HEK293 (cell line): ENCODE measurements at regions not wholly inside any gene's neighbourhood (a gene's known extent, or its start where the extent isn't known, plus 50 kb on each side); places are given as distances from the start of the nearest gene placed in this dataset.

ENCODE experiments used
- CTCF ChIA-PET: fragments of 350-600 bp; formaldehyde crosslinking; extraction: SDS; loops from one replicate; lab custom pipeline; 2021; ENCODE audit warnings: antibody characterized with exemption; lab: Yijun Ruan, JAX
- POLR2A ChIA-PET: fragments of 300-600 bp; formaldehyde crosslinking; extraction: SDS; loops from one replicate; lab custom pipeline; 2020; ENCODE audit warnings: antibody characterized with exemption, inconsistent platforms; lab: Yijun Ruan, JAX
- H3K27ac ChIP-seq: fragments of 200-500 bp; sonication (Bioruptor generic); 2 replicates; pipeline ENCODE4 v1.5.1; 2014; ENCODE audit warnings: low read depth, low read length, control low read depth, inconsistent platforms; ENCODE audit errors: extremely low read depth
- H3K36me3 ChIP-seq, 2 experiments: fragments of 200-500 bp in 1 of 2; sonication (Bioruptor generic) in 1 of 2; 1 replicate in 1 of 2; 2 replicates in 1 of 2; pipeline ENCODE4 v1.5.1; 2014 to 2017; ENCODE audit warnings: inconsistent platforms in 2 of 2, low read length in 2 of 2; ENCODE audit not compliant: control insufficient read depth in 2 of 2, insufficient read depth in 1 of 2
- H3K4me1 ChIP-seq: fragments of 200-500 bp; sonication (Bioruptor generic); 2 replicates; pipeline ENCODE4 v1.5.1; 2014; ENCODE audit warnings: mild to moderate bottlenecking, low read length, inconsistent platforms; ENCODE audit not compliant: control insufficient read depth, insufficient read depth
- H3K4me3 ChIP-seq: 2 replicates; pipeline ENCODE4 v1.5.1; 2011; ENCODE audit warnings: low read depth, mild to moderate bottlenecking, control low read depth, low read length, moderate library complexity
- H3K9me3 ChIP-seq: fragments of 200-500 bp; sonication (Bioruptor generic); 2 replicates; pipeline ENCODE4 v1.5.1; 2014; ENCODE audit warnings: low read depth, low read length, inconsistent platforms; ENCODE audit not compliant: control insufficient read depth, insufficient read depth
- GLIS1 ChIP-seq: fragments of 450-650 bp; formaldehyde crosslinking; IDR thresholded peaks from 2 replicates; pipeline ENCODE4 v1.5.1; 2016; ENCODE audit warnings: missing biosample characterization, missing genetic modification characterization
- HOXD13 ChIP-seq: sonication (generic); formaldehyde crosslinking; IDR thresholded peaks from 2 replicates; pipeline ENCODE4 v1.8.0; 2022; ENCODE audit warnings: missing genetic modification reagents, borderline replicate concordance
- TSHZ1 ChIP-seq: fragments of 450-650 bp; formaldehyde crosslinking; IDR thresholded peaks from 2 replicates; pipeline ENCODE4 v1.5.1; 2016; ENCODE audit warnings: missing biosample characterization, missing genetic modification characterization, borderline replicate concordance
- WT1 ChIP-seq: fragments of 450-650 bp; formaldehyde crosslinking; IDR thresholded peaks from 2 replicates; pipeline ENCODE4 v1.5.1; 2016; ENCODE audit warnings: missing biosample characterization, missing genetic modification characterization
- YY2 ChIP-seq: fragments of 450-650 bp; formaldehyde crosslinking; IDR thresholded peaks from 2 replicates; pipeline ENCODE4 v1.5.1; 2016; ENCODE audit warnings: missing biosample characterization, missing genetic modification characterization
- ZBTB7A ChIP-seq: fragments of 450-650 bp; formaldehyde crosslinking; IDR thresholded peaks from 2 replicates; pipeline ENCODE4 v1.5.1; 2016; ENCODE audit warnings: low read depth, missing biosample characterization, missing genetic modification characterization
- ZEB2 ChIP-seq: fragments of 450-650 bp; formaldehyde crosslinking; IDR thresholded peaks from 2 replicates; pipeline ENCODE4 v1.5.1; 2016; ENCODE audit warnings: missing biosample characterization, missing genetic modification characterization
- ZFP69B ChIP-seq: fragments of 450-650 bp; formaldehyde crosslinking; IDR thresholded peaks from 2 replicates; pipeline ENCODE4 v1.5.1; 2016; ENCODE audit warnings: missing biosample characterization, missing genetic modification characterization
- ZNF138 ChIP-seq: fragments of 450-650 bp; formaldehyde crosslinking; IDR thresholded peaks from 2 replicates; pipeline ENCODE4 v1.5.1; 2016; ENCODE audit warnings: missing biosample characterization, missing genetic modification characterization, borderline replicate concordance
- ZNF223 ChIP-seq: fragments of 450-650 bp; formaldehyde crosslinking; IDR thresholded peaks from 2 replicates; pipeline ENCODE4 v1.5.1; 2016; ENCODE audit warnings: missing biosample characterization, missing genetic modification characterization
- ZNF24 ChIP-seq: fragments of 450-650 bp; formaldehyde crosslinking; IDR thresholded peaks from 2 replicates; pipeline ENCODE4 v1.5.1; 2016; ENCODE audit warnings: missing biosample characterization, missing genetic modification characterization
- ZNF248 ChIP-seq: fragments of 450-650 bp; formaldehyde crosslinking; IDR thresholded peaks from 2 replicates; pipeline ENCODE4 v1.5.1; 2017; ENCODE audit warnings: missing biosample characterization, missing genetic modification characterization
- ZNF473 ChIP-seq: fragments of 450-650 bp; formaldehyde crosslinking; IDR thresholded peaks from 2 replicates; pipeline ENCODE4 v1.5.1; 2017; ENCODE audit warnings: missing biosample characterization, missing genetic modification characterization
- ZNF549 ChIP-seq: fragments of 450-650 bp; IDR thresholded peaks from 2 replicates; pipeline ENCODE4 v1.5.1; 2018; ENCODE audit warnings: missing biosample characterization, missing genetic modification characterization, mild to moderate bottlenecking, inconsistent platforms, moderate library complexity
- ZNF558 ChIP-seq: fragments of 450-650 bp; formaldehyde crosslinking; IDR thresholded peaks from 2 replicates; pipeline ENCODE4 v1.5.1; 2016; ENCODE audit warnings: missing biosample characterization, missing genetic modification characterization
- ZNF626 ChIP-seq: fragments of 450-650 bp; sonication (Bioruptor Pico); formaldehyde crosslinking; IDR thresholded peaks from 2 replicates; pipeline ENCODE4 v1.5.1; 2018; ENCODE audit warnings: missing biosample characterization, missing genetic modification characterization, inconsistent platforms
- ZNF664 ChIP-seq: fragments of 450-650 bp; formaldehyde crosslinking; IDR thresholded peaks from 2 replicates; pipeline ENCODE4 v1.5.1; 2016; ENCODE audit warnings: missing biosample characterization, missing genetic modification characterization
- ZSCAN23 ChIP-seq: fragments of 450-650 bp; formaldehyde crosslinking; IDR thresholded peaks from 2 replicates; pipeline ENCODE4 v1.5.1; 2016; ENCODE audit warnings: missing biosample characterization, missing genetic modification characterization
- TF ChIP-seq, protein P1 (sequence below): fragments of 450-650 bp; formaldehyde crosslinking; IDR thresholded peaks from 2 replicates; pipeline ENCODE4 v1.5.1; 2016; ENCODE audit warnings: missing biosample characterization, missing genetic modification characterization
- TF ChIP-seq, protein P2 (sequence below): fragments of 450-650 bp; formaldehyde crosslinking; IDR thresholded peaks from 2 replicates; pipeline ENCODE4 v1.5.1; 2016; ENCODE audit warnings: missing biosample characterization, missing genetic modification characterization
- TF ChIP-seq, protein P3 (sequence below): fragments of 450-650 bp; formaldehyde crosslinking; IDR thresholded peaks from 2 replicates; pipeline ENCODE4 v1.5.1; 2016; ENCODE audit warnings: missing biosample characterization, missing genetic modification characterization
- TF ChIP-seq, protein P4 (sequence below): fragments of 450-650 bp; formaldehyde crosslinking; IDR thresholded peaks from 2 replicates; pipeline ENCODE4 v1.5.1; 2016; ENCODE audit warnings: missing biosample characterization, missing genetic modification characterization, low read depth
- TF ChIP-seq, protein P5 (sequence below): fragments of 450-650 bp; formaldehyde crosslinking; optimal IDR thresholded peaks from 2 replicates; pipeline ENCODE3; 2016; ENCODE audit warnings: missing biosample characterization, mild to moderate bottlenecking, missing genetic modification characterization

GRCh38 chr17:33751702-33752065 lies 458.6 kb upstream of the ASIC2 start:
- TF ChIP-seq ZNF664 (tag by site-specific recombination): no peak
- Histone ChIP-seq H3K4me3 (no peak overlapping the region), H3K4me1 (peaks cover 8% of the 10 kb centered on the region; the same call in 1 of the 2 replicates), H3K9me3 (no peaks in the 10 kb centered on the region), H3K27ac (no peak overlapping the region), H3K36me3 (no peaks in the 10 kb centered on the region)
- ChIA-PET POLR2A (no interaction called here), CTCF (interaction anchor here (0.7 to 4.7 kb wide), 20 partner anchors 9 to 968 kb away, joined by 3 to 69 read pairs (median 3); no protein-coding TSS in a partner anchor)

DNA sequence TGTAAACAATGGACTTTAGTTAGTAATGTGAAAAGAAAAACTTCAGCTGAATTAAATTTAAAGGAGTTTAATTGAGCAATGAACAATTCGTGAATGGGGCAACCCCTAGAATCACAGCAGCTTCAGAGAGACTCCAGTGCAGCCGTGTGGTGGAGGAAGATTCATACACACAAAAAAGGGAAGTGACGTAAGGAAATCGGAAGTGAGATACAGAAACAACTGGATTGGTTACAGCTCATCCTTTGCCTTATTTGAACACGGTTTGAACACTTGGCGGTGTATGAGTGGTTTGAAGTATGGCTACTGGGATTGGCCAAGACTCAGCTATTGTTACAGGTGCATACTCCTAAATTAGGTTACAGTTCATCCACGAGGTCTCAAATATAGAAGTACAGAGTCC lies 460.4 kb upstream of the ASIC2 start:
- H3K4me1 ChIP-seq: peaks cover 8% of the 10 kb centered on the region; the same call in 1 of the 2 replicates
- H3K36me3 ChIP-seq: no peaks in the 10 kb centered on the region
- no peaks in the 10 kb centered on the region for H3K9me3 ChIP-seq
- no peak overlapping the region for H3K27ac ChIP-seq
- CTCF ChIA-PET: interaction anchor here (0.5 to 1.7 kb wide), 8 partner anchors 9 to 393 kb away, joined by 3 to 9 read pairs (median 3); no protein-coding TSS in a partner anchor
- TF ChIP-seq ZBTB7A: no peak
- TF ChIP-seq, protein P1, sequence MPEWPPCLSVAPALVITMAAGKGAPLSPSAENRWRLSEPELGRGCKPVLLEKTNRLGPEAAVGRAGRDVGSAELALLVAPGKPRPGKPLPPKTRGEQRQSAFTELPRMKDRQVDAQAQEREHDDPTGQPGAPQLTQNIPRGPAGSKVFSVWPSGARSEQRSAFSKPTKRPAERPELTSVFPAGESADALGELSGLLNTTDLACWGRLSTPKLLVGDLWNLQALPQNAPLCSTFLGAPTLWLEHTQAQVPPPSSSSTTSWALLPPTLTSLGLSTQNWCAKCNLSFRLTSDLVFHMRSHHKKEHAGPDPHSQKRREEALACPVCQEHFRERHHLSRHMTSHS (tag by site-specific recombination): no peak
- TF ChIP-seq ZEB2 (tag by site-specific recombination): no peak
- no peak for TF ChIP-seq ZNF248 (tag by site-specific recombination)
- no peak for TF ChIP-seq ZNF223
- TF ChIP-seq, protein P2, sequence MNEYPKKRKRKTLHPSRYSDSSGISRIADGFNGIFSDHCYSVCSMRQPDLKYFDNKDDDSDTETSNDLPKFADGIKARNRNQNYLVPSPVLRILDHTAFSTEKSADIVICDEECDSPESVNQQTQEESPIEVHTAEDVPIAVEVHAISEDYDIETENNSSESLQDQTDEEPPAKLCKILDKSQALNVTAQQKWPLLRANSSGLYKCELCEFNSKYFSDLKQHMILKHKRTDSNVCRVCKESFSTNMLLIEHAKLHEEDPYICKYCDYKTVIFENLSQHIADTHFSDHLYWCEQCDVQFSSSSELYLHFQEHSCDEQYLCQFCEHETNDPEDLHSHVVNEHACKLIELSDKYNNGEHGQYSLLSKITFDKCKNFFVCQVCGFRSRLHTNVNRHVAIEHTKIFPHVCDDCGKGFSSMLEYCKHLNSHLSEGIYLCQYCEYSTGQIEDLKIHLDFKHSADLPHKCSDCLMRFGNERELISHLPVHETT: no peak
- no peak for TF ChIP-seq ZSCAN23 (tag by site-specific recombination)
- TF ChIP-seq ZNF626 (tag by site-specific recombination): no peak
- TF ChIP-seq ZNF473 (tag by site-specific recombination): no peak
- no peak for TF ChIP-seq HOXD13 (CRISPR knock-in tag)
- TF ChIP-seq, protein P3, sequence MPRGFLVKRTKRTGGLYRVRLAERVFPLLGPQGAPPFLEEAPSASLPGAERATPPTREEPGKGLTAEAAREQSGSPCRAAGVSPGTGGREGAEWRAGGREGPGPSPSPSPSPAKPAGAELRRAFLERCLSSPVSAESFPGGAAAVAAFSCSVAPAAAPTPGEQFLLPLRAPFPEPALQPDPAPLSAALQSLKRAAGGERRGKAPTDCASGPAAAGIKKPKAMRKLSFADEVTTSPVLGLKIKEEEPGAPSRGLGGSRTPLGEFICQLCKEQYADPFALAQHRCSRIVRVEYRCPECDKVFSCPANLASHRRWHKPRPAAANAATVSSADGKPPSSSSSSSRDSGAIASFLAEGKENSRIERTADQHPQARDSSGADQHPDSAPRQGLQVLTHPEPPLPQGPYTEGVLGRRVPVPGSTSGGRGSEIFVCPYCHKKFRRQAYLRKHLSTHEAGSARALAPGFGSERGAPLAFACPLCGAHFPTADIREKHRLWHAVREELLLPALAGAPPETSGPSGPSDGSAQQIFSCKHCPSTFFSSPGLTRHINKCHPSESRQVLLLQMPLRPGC (tag by site-specific recombination): no peak
- TF ChIP-seq ZFP69B (tag by site-specific recombination): no peak
- no peak for TF ChIP-seq GLIS1
- no peak for TF ChIP-seq ZNF138 (tag by site-specific recombination)
- no peak for TF ChIP-seq YY2
- TF ChIP-seq, protein P4, sequence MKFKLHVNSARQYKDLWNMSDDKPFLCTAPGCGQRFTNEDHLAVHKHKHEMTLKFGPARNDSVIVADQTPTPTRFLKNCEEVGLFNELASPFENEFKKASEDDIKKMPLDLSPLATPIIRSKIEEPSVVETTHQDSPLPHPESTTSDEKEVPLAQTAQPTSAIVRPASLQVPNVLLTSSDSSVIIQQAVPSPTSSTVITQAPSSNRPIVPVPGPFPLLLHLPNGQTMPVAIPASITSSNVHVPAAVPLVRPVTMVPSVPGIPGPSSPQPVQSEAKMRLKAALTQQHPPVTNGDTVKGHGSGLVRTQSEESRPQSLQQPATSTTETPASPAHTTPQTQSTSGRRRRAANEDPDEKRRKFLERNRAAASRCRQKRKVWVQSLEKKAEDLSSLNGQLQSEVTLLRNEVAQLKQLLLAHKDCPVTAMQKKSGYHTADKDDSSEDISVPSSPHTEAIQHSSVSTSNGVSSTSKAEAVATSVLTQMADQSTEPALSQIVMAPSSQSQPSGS (tag by site-specific recombination): no peak
- TF ChIP-seq, all 188 proteins: peak for 0
- no peak overlapping the region for H3K4me3 ChIP-seq
- POLR2A ChIA-PET: no interaction called here

- Histone ChIP-seq H3K9me3 (no peaks in the 10 kb centered on the region), H3K36me3 (no peaks in the 10 kb centered on the region), H3K4me1 (0 out of 2 replicates have a peak, but pooled peaks cover 3% of the 10 kb centered on the region), H3K27ac (no peak overlapping the region), H3K4me3 (no peak overlapping the region)
- ChIA-PET POLR2A (no interaction called here), CTCF (interaction anchor here (0.7 to 2.7 kb wide), 2 partner anchors 31 to 1530 kb away, joined by 3 to 7 read pairs; no protein-coding TSS in a partner anchor)
- TF ChIP-seq ZNF549 (tag by site-specific recombination): no peak
- no peak for TF ChIP-seq ZEB2 (tag by site-specific recombination)
- no peak for TF ChIP-seq ZNF24 (tag by site-specific recombination)
- no peak for TF ChIP-seq TSHZ1 (tag by site-specific recombination)
- TF ChIP-seq, protein P5, sequence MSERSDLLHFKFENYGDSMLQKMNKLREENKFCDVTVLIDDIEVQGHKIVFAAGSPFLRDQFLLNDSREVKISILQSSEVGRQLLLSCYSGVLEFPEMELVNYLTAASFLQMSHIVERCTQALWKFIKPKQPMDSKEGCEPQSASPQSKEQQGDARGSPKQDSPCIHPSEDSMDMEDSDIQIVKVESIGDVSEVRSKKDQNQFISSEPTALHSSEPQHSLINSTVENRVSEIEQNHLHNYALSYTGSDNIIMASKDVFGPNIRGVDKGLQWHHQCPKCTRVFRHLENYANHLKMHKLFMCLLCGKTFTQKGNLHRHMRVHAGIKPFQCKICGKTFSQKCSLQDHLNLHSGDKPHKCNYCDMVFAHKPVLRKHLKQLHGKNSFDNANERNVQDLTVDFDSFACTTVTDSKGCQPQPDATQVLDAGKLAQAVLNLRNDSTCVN: no peak
- no peak for TF ChIP-seq WT1 (tag by site-specific recombination)
- TF ChIP-seq ZNF558 (tag by site-specific recombination): no peak
Observed at GRCh38 chr17:33756021-33756420, 462.9 kb upstream of the ASIC2 start.
